Activated CD8-positive, alpha-beta memory T cell treated with anti-CD3 and anti-CD28 coated beads, Interleukin-2, amount 50 U/mL, for 4 hours (primary cell): ENCODE measurements at regions not wholly inside any gene's neighbourhood (a gene's known extent, or its start where the extent isn't known, plus 50 kb on each side); places are given as distances from the start of the nearest gene placed in this dataset.

Experiments
- DNase-seq: peaks from one replicate; pipeline ENCODE4 v3.0.0-alpha.2; 2020

DNA sequence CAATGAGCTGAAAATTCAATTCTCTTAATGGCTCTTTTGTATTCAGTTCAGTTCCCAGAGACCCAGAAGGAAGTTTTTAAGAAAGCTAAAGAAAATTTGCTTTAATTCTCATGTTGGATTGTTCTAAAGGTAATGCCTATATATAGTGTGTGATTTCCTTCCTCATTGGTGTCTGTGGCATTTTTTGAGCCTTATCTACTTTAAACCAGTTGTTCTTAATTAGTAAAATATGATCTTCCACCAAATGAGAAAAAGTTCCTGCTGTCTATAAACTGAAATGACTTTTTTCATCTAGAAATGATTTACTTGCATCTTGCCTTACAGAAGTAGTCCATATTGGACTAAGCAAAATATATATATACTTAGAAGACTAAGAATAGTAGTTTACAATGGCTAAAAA is 622.1 kb upstream of the KIRREL3 start:
- DNase-seq, result no peak

DNA sequence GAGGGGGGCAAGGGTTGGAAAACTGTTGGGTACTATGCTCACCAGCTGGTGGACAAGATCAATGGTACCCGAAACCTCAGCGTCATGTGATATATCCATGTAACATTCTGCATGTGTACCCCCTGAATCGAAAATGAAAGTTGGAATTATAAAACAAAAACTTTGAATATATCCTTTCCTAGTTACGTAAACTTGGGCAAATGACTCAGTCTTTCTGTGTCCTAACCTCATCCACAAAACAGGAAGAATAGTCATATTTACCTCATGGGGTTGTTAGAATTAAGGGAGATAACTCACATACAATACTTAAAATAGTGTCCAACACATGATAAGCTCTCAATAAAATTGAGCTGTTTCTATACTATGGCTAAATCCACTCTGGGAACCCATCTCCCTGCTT is 620.1 kb upstream of the KIRREL3 start:
- no peak for DNase-seq

DNA sequence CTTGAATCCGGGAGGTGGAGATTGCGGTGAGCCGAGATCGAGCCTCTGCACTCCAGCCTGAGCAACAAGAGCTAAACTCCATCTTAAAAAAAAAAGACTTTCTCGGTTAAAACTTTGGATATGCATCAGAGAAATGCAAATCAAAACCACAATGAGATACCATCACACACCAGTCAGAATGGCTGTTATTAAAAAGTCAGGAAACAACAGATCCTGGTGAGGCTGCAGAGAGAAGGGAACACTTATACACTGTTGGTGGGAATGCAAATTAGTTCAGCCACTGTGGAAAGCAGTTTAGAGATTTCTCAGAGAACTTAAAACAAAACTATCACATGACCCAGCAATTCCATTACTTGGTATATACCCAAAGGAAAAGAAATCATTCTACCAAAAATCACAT is 619.4 kb upstream of the KIRREL3 start:
- no peak for DNase-seq

DNA sequence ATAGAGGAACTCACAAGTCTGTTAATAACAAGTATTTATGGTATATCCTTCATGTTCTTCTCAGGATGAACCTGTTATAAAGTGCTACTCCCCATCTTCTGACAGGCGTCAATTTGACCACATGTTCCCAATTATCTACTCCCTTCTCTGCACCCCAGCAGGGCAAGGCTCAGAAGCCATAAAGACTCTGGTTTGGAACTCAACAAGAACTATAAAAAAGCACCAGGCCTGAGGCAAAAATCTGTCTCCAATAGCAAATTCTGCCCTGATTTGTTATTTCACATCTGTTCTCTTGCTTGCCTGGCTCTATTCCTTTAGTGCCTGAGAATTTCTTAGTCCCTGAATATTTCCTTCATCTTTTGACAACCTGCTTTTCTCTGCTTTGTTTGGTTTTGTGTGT is 618.2 kb upstream of the KIRREL3 start:
- DNase-seq, result no peak

DNA sequence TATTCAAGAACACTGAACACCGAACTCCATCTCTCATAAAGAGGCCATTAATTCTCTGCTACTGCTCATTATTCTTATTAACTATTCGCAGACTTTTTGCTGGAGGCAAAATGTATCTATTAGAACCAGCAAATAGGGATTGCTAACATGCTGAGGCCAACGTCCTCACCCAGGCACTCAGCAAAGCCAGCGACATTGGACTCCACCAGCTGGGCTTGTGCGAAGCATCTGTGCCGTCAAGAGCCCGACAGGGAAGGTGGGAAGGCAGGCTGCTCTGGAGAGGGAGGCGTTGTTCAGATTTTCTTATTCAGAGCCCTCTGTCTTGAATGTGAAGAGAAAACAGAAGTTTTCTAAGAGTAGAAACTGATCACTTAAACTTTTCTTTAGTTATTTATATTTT is 615.6 kb upstream of the KIRREL3 start:
- DNase-seq, result no peak

DNA sequence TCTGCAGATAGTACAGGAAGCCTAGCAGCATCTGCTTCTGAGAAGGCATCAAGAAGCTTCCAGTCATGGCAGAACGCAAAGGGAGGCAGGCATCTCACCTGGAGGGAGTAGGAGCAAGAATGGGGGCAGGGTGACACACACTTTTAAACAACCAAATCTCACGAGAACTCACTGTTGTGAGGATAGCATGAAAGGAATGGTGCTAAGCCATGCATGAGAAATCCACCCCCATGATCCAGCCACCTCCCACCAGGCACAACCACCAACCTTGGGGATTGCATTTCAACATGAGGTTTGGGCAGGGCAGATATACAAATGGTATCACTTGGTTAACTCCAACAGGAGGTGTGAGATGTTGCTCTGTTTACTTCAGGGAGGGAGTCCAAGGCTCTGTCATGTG is 612.0 kb upstream of the KIRREL3 start:
- no peak for DNase-seq

DNA sequence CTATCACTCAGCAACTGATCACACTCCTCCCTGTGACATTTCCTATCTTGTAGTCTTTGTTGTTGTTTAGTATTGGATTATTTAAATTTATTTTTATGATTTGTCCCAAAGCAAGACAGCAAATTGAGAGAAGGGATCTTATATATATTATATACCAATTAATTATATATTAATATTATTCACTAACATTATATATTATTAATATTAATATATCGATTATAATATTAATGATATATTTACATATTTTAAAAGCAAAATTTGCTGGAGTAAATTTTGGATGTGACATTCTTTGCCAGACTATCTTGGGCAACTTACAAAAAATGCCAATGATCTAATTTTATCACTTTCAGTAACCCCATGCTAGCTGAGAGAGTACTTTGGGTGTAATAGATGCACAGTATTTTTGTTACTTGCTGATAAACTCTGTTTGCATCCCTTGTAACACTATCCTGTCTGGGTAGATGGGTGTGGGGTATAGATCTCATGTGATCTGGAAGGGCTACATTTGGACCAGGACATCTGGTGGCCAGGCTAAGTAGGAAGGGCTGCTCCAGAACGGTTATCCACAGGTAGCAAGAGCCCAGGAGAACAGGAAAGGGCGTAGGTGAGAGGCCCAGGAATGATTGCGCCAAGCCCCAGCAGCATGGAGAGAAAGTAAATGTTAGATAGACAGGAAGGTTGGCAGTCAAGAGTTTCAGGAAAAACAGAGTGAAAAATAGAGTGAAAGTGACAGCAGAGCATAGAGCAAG is 608.6 kb upstream of the KIRREL3 start:
- no peak for DNase-seq

DNA sequence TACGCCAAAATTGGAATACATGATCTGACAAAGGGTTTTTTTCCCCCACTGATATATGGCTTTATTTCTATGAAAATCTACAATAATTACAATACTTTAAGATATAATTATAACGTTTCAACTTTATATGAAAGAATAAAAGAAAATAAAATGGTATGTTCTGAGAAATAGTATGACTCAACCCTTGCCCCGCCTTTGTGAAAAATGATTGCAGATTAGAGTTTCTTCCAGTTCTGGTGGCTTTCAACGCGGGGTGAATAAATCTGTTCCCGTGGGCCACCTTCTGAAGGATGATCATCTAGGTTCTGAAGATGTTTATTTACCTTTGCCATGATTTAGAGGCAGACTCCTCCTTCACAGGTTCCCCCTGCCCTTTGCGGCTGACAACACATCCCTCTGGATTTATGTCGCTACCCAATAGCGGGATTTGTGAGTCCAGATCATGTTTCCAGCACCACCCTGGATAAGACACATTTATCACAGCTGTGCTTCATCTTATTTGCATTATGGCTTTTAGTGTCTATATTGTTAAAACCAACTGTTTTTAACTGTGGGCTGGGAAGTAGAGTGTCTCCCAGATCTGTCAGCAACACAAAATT is 607.0 kb upstream of the KIRREL3 start:
- no peak for DNase-seq

DNA sequence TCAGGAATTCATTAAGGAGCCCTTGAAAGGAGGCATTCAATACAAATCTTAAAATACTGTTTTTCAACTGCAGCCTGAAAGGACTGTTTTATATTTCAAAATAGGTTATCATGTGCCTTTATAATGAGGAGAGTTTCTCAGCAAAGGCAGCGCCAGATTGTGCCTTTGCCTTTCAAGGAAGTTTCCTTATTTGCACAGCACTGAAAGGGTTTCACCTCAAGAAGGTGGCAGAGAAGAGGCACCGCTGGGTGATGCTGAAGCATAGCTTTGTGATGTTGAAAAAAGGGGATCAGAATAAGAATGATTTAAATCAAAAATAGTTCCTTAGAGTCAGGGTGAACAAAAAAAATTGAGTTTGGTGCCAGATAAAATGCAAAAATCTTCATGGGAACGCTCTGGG is 601.0 kb upstream of the KIRREL3 start:
- no peak for DNase-seq

DNA sequence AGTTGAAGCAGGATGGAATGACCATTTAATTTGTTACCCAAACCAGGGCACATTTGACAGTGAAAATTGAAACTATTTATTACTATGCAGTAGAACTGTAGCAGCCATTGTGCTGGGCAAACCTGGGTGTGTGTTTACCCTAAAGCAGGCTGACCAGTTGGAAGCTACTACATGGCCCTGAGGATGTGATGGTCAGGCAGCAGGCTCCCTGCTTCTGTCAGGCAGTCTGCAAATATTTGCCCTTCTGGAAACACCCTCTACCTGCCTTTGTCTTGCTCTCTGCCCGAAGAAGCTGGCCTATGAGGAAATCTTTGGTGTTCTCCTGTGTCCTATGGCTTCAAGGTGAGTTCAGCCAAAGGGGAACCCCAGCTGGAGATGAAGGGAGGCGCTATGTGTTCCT is 600.1 kb upstream of the KIRREL3 start:
- no peak for DNase-seq

DNA sequence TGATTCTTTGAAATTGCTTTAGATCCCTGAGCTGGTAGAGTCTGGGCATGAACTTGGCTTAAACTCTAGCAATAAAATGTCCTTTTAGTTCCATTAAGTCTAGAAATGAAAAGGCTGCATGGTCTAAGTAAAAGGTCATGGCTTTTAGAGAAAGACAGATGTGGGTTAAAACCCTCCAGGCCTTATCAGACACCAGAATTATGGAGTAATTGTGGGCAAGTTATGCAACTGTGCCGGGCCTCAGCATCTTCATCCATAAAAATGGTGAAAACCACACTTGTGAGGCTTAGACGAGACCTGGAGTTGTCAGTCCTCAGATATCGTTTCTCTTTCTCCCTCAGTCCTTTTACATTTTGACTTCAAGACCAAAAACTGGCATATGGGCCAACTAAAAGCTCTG is 597.9 kb upstream of the KIRREL3 start:
- DNase-seq, result no peak

DNA sequence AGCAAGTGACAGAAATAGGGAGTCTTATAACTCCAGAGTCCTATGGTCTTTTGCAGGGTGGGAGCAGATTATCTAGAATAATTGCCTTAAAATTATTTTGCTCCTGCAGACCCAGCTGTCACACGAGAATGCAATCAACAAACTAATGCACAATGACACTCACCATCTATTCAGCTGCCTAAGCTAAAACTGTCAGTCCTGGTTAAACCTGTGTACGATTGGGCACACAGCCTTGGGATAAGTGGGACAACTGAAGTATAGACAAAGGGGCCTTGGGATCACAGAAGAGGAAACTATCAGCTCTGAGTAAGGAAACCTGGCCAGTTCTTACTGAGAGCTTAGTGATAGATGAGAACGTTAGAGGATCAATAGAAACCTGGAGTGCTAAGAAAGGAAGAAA is 595.9 kb upstream of the KIRREL3 start:
- DNase-seq, result no peak

DNA sequence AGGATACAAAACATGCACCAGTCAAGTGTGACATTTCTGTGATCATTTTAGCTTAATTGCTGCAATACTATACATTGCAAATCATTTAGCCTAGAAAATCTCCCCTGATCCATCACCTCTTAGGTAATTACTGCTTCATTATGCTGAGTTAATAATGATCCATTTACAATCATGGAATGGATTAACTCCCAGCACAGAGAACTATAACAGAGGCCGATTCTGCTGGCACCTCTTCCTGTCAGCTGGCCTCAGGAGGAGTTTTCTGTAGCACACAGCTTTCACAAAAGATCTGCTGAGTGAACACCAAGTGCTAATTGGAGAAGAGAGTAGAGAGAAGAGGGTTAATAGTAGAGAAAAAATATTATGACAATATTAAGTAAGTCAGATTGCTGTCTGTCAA is 591.8 kb upstream of the KIRREL3 start:
- DNase-seq, result no peak

DNA sequence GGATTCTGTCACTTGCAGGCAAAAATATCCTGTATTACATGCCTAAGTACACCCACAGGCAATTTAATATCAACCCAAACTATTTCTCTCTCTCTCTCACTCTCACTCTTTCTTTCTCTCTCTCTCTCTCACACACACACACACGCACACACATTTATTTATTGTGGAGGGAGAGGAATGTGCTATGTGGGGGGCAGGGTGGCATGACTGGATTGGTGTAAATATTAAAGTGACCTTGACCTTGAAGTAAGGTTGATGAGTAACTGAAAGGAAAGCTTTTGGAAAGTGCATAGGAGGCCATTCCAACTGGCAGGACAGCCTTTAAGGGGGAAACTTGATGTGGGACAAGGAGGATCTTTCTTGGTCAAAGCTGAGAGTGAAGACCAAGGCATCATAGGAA is 589.7 kb upstream of the KIRREL3 start:
- no peak for DNase-seq

DNA sequence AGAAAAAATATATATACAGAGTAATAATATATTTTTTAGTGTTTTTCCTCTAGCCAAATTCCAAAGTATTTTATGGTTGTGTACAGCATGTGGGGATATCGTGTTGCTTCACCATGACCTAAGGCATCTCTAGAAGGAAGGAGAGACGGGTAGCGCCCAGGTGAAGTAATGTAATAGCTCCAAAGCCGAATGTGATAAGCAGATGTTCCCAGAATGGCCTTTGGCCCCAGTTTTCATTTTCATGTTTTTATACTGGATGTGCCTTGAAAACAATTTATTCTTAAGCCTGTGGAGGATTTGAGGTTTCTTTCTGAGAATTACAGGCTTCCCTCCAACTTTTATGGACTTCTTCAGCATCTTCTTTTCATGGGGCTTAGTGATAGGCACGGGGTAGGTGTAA is 587.9 kb upstream of the KIRREL3 start:
- no peak for DNase-seq

DNA sequence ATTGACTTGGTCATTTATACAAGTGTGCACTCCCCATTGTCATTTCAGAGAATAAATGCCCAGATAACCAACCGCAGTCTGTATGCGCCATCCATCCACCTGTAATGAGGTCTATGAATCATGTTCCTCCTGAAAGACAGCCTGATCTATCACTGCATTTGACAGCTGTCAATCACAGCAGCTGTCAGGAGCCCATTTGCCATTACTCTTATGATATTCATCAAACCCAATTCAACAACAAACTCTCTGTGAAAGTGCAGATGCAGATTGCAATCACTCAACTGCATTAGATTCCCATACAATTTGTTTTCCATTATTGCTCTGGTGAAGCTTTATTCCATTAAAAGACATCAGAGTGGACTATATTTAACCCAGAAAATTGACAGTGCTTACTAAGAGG is 586.9 kb upstream of the KIRREL3 start:
- DNase-seq, result no peak

DNA sequence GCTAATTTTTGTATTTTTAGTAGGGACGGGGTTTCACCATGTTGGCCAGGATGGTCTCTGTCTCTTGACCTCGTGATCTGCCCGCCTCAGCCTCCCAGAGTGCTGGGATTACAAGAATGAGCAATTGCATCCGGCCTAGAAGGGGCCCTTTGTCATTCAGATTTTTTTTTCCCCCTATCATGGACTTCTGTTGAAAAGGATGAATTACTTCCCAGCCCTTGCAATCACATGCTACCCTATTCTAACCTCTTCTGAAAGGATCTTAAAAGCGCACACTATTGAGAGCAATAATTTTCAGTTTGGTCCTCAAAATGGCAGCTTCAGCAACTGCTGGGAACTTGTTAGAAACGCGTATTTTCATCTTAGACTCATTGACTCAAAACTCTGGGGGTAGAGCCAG is 575.6 kb upstream of the KIRREL3 start:
- DNase-seq, result no peak

DNA sequence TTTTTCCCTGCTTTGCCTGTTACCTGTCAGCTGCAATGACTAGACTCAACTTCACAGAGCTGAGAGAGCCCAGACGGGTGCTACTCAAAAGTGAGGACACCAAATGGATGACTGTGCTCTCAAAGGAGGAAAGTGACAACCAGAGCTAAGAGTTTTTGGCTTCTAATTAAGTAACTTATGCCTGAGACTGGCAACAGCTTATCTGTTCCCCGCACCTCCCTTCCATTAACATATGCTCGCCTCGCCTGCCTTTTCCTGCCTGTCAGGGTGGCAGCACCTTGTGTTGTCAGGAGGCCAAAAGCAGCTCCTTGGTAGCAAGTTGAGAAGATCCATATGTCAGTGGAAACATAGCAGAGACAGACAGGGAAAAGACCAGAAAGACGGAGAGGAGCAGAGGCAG is 573.9 kb upstream of the KIRREL3 start:
- no peak for DNase-seq

DNA sequence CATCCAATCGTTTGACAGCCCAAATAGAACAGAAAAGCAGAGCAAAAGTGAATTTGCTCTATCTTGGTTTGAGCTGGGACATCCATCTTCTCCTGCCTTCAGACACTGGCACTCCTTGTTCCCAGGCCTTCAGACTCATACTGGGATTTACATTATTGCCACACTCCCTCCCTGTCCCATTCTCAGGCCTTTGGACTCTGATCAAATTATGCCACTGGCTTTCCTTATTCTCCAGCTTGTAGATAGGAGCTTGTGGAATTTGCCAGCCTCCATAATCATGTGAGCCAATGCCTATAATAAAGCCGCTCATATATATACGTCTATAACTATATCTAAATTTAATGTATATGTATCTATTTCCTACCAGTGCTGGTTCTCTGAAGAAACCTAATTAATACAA is 568.3 kb upstream of the KIRREL3 start:
- DNase-seq, result no peak

DNA sequence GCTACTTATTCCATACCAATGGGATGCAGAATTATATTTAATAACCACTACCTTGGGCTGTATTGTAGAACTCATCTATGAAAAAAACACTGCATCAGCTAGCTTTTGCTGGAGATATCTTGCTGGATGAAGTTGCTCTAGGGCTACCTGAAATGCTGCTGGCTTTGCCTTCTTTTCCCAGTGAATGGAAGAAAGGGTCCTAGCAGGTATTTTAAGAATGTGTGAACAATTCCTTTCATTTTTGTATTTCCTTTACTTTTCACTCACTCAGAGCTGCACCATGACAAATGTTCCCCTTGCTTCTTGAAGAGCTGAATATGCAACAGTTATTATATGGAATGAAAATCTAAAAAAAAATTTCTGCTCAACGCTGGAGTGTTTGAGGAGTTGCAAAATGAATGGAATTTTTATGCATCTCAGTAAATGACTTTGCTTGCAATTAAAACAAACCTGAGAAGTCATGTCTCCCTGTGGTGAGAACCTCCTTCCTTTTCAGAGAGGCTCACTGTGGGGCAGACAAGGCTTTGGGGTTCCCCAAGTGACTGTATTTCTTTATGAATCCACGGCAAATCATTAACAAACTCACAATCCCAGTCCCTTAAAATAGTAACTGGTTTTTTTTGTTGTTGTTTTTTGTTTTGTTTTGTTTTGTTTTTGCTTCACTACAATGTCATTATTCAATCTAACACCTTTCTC is 566.8 kb upstream of the KIRREL3 start:
- DNase-seq, result no peak

DNA sequence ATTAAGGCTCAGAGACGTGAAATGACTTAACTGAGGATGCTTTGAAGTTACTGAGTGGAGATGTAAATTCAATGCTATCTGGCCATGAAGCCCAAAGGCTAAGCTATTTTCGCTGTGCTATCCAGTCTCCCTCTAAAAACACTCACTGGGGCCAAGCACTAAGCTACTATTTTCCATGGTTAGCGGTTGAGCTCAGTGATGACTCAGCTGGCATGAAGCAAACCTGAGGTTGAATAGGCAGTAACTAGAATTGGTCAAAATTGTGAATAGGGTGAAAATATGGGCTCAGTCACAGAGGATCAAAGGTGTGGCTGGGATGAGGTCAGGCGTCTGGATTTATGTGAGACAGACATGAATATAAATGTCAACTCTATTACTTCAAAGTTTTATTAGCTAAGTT is 564.2 kb upstream of the KIRREL3 start:
- DNase-seq, result no peak

DNA sequence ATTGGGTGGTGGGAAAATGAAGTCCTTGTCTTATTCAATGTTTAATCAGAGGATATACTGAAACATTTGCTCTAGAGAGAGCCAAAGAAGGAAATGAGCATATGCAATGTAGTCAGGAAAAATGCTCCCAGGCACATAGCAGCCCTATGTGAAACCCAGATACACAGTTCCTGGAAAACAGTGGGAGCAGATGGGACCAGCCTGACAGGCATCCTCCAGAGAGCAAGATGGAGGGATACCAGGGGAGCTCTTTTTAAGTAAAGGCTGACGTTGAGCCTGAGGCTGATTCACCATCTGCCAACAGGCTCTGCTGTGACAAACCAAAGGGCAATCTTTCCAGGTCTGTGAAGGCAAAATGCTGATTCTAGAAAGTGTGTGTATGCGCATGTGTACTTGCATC is 559.4 kb upstream of the KIRREL3 start:
- no peak for DNase-seq

DNA sequence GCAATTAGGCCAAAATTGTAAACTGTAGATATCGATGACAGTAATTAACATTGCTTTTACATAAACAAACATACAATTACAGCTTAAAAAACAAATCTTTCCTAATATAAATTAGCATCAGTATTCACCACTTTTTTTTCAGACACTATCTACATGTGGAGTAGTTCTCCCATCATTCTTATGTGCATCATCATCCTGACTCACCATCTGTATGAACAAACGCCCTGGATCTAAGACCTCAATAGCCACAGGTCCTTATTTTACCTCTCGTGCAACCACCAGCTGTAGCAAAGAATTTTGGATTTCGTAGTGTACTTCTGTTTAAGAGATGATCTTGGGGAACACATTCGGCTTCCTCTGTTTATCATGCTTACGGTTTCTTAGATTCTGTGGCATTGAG is 551.9 kb upstream of the KIRREL3 start:
- no peak for DNase-seq

DNA sequence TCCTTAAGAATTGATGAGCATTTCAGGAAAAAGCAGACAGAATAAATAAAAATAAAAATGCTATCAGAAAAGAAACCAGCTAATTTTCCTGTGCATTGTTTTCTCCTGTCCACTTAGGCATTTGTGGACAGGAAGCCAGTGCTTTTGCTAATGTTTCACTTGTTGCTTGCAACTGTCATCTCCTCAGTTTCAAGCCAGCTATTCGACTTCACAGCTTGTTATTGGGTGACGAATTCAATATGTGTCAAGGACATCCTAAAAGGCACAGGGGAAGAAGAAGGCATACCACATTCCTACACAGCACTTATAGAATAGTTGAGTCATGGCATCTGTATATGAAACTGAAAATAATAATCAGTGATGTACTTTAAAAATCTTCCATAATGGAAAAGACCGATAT is 530.6 kb upstream of the KIRREL3 start:
- DNase-seq, result no peak

DNA sequence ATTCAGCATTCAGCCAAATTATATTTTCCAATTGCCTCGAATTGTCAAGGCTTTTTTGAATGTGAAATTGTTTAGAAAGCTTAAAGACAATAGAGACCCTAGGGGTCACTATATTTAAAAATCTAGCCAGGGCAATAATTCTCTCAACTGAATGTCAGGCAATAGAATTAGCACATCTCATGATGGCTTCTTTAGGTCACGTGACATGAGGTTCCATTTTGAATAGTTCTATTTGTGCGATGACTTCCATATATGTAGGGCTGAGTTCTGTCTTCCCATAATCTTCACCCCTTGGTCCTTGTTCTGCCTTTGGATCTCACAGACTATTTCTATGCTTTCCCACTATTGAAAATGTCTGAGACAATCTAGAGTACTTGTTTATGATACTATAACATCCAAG is 527.7 kb upstream of the KIRREL3 start:
- no peak for DNase-seq
